Kidney epithelial cell (primary cell): ENCODE measurements at regions not wholly inside any gene's neighbourhood (a gene's known extent, or its start where the extent isn't known, plus 50 kb on each side); places are given as distances from the start of the nearest gene placed in this dataset.

Experiments
- DNase-seq: peaks from one replicate; pipeline ENCODE4 v3.0.0-alpha.2; 2010; ENCODE audit warnings: low read depth
- H3K27me3 ChIP-seq: 2 replicates; pipeline ENCODE4 v1.6.0; 2011; ENCODE audit warnings: low read length; ENCODE audit not compliant: control insufficient read depth, insufficient read depth
- H3K36me3 ChIP-seq: 2 replicates; pipeline ENCODE4 v1.5.1; 2011; ENCODE audit warnings: low read length; ENCODE audit not compliant: control insufficient read depth, insufficient read depth
- H3K4me3 ChIP-seq: 2 replicates; pipeline ENCODE4 v1.5.1; 2011; ENCODE audit warnings: low read depth, mild to moderate bottlenecking, control low read depth, low read length
- TF ChIP-seq, protein P1 (sequence below): IDR thresholded peaks from 2 replicates; pipeline ENCODE4 v1.5.1; 2011; ENCODE audit warnings: mild to moderate bottlenecking, moderate library complexity, low read length, control low read depth, inconsistent platforms; ENCODE audit not compliant: insufficient read depth, poor library complexity, severe bottlenecking

DNA sequence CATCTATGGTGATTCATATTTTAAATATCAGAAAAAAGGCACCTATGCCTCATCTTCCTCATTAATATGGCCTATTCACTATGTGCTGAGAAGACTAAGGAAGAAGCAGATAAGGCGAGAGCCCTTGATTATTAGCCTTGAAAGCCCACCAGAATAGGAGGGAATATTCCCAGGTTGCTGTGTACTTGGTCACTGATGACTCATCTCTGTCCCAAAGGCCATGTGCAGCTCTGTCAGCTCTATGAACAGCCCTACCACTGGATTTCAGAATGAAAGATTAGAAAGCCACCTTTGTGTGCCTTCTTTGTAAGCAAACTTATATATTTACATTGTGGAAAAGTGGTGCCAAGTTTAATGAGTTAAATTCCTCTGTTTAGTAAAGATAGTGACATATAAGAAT, 211.5 kb downstream of the NFKBIZ start:
- DNase-seq, result no peak
- Histone ChIP-seq H3K4me3 (no peak overlapping the region), H3K36me3 (no peaks in the 10 kb centered on the region), H3K27me3 (no peaks in the 10 kb centered on the region)
- TF ChIP-seq, protein P1, sequence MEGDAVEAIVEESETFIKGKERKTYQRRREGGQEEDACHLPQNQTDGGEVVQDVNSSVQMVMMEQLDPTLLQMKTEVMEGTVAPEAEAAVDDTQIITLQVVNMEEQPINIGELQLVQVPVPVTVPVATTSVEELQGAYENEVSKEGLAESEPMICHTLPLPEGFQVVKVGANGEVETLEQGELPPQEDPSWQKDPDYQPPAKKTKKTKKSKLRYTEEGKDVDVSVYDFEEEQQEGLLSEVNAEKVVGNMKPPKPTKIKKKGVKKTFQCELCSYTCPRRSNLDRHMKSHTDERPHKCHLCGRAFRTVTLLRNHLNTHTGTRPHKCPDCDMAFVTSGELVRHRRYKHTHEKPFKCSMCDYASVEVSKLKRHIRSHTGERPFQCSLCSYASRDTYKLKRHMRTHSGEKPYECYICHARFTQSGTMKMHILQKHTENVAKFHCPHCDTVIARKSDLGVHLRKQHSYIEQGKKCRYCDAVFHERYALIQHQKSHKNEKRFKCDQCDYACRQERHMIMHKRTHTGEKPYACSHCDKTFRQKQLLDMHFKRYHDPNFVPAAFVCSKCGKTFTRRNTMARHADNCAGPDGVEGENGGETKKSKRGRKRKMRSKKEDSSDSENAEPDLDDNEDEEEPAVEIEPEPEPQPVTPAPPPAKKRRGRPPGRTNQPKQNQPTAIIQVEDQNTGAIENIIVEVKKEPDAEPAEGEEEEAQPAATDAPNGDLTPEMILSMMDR, result no peak

DNA sequence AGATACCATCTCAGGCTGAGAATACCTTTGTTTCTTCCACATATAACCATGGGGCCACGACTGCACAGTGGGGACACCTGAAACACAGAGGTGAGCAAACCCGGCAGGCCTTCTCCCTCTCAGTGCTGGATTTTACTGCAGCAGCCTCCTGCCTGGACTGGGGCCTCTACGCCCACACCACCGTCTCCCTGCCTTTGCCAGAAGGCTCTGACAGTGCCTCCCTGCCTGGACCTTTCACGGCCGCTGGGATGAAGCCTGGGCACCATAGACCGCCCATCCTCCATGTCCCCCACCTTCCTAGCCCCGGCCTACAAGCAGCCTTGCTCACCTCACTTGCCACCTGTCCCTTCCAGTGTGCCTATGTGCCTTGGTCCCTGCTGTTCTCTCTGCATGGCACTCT, 214.3 kb downstream of the NFKBIZ start:
- H3K27me3 ChIP-seq, result no peaks in the 10 kb centered on the region
- TF ChIP-seq, protein P1, result no peak
- DNase-seq, result no peak
- H3K36me3 ChIP-seq, result no peaks in the 10 kb centered on the region
- no peak overlapping the region for H3K4me3 ChIP-seq

DNA sequence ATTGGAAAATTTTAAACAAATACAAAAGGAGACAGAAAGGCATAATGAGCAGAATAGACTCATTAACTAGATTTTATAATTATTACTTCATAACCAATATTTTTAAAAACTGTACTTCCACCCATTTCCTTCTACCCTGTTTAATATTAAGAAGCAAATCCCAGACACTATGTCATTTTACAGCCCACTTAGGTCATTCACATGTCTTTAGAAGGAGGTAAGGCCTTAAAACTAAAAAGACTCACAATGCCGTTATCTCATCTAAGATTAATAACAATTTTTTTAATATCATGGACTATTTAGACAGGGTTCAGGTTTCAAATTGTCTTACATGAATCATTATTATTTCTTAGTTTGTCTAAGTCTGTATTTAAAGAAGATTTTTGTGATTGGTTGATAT, 217.2 kb downstream of the NFKBIZ start:
- DNase-seq, result no peak
- TF ChIP-seq, protein P1, result no peak

DNA sequence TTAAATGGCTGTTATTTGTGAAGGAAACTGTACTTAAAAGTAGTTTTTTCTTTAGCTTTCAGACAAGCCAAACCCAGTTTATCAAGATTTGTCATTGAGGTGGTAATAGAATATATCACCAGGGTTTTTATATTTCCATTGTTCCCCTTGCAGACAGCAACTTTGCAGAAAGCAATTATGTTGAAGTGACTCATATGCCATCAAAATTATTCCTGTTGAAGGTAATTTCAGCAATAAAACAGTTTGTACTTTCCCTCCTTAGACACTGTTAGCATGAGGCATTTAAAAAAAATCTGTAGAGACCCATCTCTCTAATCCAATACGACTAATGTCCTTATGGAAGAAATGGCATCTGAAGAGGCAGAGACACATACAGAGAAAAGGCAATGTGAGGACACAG, 219.0 kb downstream of the NFKBIZ start:
- H3K27me3 ChIP-seq, result no peaks in the 10 kb centered on the region
- no peaks in the 10 kb centered on the region for H3K36me3 ChIP-seq
- H3K4me3 ChIP-seq, result no peak overlapping the region
- DNase-seq, result peak; percentile 34
- TF ChIP-seq, protein P1, result no peak

More for the DNA sequence above, 217.2 kb downstream of the NFKBIZ start:
- Histone ChIP-seq H3K27me3 (no peaks in the 10 kb centered on the region), H3K4me3 (no peak overlapping the region), H3K36me3 (no peaks in the 10 kb centered on the region)

DNA sequence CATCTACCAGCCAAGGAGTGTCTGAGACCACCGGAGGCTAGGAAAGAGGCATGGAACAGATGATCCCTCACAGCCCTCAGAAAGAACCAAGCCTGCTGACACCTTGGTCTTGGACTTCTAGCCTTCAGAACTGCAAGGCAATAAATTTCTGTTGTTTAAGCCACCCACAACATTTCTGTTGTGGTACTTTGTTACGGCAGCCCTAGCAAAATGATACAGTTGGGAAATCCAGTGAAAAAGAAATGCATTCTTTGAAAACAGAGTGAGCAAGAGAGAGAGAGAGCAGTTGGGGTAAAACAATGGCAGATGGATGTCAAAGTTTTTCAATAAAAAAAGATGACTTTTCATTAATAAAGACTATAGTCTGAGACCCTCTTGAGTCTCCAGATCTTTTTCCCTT, 219.4 kb downstream of the NFKBIZ start:
- TF ChIP-seq, protein P1, result no peak
- no peaks in the 10 kb centered on the region for H3K27me3 ChIP-seq
- no peak overlapping the region for H3K4me3 ChIP-seq
- DNase-seq, result no peak
- no peaks in the 10 kb centered on the region for H3K36me3 ChIP-seq

DNA sequence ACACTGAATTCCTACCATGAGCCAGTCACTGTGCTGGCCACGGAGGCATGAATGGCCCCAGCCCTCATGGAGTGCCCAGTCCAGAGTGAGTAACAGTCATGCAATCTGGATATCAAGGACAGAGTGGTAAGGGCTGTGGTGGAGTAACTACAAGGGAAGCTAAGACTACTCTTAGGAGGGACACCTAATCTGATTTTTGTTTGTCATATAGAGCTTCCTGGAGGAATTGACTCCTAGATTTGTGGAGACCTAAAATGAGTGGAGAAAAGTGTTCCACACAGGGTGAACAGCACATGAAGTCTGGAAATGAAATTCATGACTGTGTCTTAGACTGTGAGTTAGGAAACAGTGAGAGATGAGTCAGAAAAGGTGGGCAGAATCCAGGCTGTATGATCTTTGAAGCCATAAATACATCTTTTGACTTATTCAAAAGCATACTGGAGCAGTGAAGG, 219.9 kb downstream of the NFKBIZ start:
- TF ChIP-seq, protein P1, result no peak
- DNase-seq, result peak; percentile 26
- no peaks in the 10 kb centered on the region for H3K36me3 ChIP-seq
- no peak overlapping the region for H3K4me3 ChIP-seq
- no peaks in the 10 kb centered on the region for H3K27me3 ChIP-seq
